Hematopoietic multipotent progenitor cell treated with erythropoietin and hydrocortisone succinate and interleukin-3 and kit ligand, for 8 days (in vitro differentiated cells): ENCODE measurements at regions not wholly inside any gene's neighbourhood (a gene's known extent, or its start where the extent isn't known, plus 50 kb on each side); places are given as distances from the start of the nearest gene placed in this dataset.
A peak's percentile ranks its signal among the peaks of the same experiment; 100 is the strongest.

Experiments
- DNase-seq: peaks from one replicate; pipeline ENCODE4 v3.0.0-alpha.2; 2015

DNA sequence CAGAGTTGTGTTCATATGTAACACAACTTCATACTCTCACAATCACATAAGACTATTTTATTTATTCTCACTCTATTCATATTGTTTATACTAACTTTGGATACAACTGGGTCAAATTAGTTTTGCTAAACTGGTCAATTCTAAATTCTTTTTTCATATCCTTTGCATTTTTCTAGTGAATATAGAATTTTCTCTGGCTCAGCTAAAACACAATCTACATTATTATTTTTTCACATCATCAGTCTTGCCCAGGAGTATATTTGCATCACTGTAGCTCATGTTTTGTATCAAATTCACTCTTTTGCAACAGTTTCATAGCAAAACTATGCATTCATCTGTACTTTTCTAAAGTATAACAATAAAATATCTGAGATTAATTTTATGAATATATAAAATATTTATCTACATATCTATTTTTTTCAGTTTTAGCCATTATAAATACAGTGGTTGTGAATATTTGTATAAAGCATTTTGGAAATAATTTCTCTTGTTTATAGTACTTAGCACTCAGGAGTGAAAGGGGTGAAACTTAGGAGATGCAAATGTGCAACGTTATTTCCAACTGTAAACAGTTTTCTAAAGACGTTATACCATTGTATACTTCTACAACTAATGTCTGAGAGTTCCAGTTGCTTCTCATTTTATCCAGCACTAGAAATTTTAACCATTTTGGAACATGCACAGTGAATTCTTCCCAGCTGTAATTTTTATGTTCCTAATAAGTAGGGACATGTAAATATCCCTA lies 854.6 kb downstream of the CBLN2 start:
- no peak for DNase-seq

DNA sequence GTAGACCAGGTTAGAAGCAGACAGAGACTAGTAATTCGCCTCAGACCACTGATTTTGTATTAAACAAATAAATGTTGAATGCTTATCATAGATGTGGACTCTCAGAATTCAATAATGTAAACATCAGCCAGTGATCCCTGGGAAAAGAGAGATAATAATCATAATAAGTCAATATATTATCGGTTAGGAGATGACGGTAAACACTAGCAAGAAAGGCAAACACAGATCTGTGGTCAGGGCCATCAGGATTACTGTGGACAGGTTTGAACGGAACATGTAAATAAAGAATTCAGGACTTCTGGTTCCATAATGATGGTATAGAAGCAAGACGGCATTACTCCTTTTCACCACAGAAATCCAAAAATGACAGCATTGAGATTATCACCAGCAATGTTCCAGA lies 861.6 kb downstream of the CBLN2 start:
- DNase-seq: no peak

DNA sequence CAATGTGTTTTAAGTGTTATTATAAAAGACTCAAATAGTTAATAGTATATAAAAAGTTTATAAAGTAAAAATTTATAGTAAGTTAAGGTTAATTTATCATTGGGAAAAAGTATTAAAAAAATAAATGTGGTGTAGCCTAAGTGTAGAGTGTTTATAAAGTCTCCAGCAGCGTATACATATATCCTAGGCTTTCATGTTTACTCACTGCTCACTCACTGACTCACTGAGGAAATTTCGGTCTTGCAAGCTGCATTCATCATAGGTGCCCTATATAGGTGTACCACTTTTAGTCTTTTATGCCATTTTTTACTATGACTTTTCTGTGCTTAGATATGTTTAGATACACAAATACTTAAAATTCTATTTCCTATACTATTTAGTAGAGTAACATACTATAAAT lies 866.0 kb downstream of the CBLN2 start:
- no peak for DNase-seq

DNA sequence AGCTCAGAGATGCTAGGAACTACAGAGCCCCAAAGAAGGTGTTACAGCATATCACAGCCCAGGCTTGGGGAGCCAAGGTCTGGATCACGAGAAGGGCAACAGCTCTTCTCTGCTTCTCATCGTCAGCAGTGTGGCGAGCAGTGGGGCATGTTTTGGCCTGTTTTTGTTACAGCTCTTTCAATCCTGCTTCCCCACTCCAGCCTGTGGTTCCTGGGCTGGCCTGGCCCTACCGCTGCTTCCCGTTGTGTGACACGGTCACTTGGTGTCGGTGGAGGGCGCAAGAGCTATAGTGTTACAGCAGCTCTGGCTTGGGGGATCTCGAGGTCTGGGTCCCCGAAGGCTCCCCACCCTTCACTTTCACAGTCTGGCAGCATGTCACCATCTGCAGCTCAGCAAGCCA lies 870.2 kb downstream of the CBLN2 start:
- DNase-seq: no peak

DNA sequence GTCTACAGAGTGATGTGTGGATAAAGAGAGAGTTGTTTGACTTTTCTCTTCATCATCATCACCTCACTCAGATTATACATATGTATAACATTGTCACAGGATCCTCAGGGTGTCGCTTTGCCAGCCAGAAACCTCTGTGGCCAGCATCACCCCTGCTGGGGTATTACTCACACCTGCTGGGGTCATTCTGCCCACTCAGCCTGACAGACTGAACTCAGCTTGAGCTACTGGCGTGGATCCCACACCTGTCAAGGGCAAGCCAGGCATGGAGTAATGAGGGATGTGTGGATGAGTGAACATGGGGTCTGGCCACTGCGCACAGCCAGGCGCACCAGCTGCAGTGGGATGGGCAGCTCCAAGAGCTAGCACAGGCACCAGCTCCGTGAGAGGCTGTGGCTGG lies 870.6 kb downstream of the CBLN2 start:
- no peak for DNase-seq

DNA sequence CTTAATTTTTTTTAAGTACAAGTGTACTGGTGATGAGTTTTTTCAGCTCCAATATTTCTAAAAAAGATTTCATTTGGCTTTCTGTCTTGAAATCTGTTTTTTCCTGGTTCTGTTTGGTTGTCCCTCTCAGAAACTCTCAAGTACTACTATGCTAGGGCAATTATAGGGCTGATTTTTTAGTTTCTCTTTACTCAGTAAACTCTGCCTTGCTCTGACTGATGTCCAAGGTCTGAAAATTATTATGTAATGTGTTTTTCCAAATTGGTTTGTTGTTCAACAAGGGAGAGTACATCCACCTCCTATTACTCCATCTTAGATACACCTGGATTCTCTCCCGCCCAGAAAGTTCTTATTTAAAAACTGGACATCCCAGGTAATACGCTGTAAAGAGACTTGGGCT lies 877.7 kb downstream of the CBLN2 start:
- DNase-seq: no peak

DNA sequence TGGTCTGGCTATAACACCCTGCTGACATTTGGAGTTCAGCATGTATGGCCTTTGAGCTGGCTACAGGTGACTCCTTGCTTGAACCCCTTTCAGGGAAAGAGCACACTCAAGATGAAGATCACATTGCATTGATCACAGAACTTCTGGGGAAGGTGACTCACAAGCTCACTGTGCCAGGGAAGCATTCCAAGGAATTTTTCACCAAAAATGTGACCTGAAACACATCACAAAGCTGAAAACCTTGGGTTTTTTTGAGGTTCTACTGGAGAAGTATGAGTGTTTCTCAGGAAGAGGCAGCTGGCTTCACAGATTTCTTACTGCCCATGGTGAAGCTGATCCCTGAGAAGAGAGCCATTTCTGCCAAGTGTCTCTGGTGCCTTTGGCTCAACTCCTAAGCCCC lies 879.0 kb downstream of the CBLN2 start:
- no peak for DNase-seq

DNA sequence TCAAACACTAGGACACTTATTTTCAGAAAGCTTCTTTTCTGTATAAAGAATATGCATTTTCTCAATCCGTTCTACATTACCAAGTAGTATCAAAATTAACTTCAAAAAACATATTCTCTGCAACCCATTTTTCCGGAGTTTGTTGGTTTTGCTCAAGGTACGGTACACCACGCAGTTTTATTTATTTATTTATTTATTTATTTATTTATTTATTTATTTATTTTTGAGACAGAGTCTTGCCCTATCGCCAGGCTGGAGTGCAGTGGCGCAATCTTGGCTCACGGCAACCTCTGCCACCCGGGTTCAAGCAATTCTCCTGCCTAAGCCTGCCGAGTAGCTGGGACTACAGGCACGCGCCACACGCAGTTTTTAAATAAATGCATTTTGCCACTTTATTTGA lies 900.3 kb downstream of the CBLN2 start:
- no peak for DNase-seq

DNA sequence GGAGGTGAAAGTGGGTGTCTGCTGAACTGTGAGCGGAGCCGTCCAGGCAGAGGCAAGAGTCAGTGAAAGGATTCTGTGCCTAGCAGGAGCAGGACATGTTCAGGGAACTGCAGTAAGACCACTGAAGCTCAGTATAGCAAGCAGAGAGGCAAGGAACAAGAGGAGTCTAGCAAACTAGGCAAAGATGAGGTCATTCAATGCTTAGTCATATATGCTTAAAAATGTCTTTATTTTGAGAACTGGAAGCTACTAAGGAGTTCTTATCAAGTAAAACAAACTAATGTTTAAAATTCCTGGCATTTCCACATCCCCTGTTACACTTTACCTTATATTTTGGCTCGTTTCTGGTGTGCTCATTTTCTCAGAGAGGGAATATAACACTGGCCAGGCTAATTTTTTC lies 913.4 kb downstream of the CBLN2 start:
- no peak for DNase-seq

DNA sequence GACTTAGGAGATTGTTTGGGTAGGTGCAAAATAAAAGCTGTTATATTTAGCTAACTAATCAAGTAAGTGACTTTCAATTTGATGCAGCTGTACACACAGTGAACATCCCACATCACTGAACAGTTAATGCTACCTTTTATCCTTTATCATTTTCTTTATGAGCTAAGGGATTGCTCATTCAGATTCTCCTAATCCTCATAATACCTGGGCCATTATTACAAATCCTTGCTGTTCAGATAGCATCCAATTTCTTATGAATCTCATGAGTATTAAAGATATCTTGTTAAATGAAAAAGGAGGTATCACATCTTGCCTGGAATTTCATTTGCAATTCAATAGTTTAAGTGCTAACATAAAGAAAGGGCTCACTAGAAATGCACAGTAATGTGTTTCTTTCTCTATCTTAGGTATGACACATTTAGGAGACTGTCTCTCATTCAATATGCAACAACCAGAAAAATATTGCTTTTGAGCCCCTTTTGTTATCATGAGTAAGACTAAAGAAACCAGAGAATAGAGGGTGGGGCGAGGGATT lies 918.5 kb downstream of the CBLN2 start:
- DNase-seq: no peak

DNA sequence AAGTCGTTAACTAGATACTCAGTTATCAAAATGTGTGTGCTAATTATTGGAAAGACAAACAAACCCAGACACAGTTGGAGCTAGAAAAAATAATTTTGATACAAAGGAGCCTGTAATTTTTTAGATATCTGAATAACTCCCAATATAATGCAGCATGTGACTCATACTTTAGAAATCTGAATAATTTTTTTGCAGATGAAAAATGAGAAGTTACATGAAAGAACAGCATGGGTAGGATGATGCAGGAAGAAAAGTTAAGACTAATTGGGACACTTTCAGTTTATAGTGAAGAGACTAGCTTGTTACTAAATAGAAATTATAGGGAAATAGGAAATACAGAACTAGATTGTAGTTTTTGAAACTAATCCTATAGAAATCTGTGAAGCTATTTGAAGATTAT lies 945.8 kb downstream of the CBLN2 start:
- DNase-seq: no peak

DNA sequence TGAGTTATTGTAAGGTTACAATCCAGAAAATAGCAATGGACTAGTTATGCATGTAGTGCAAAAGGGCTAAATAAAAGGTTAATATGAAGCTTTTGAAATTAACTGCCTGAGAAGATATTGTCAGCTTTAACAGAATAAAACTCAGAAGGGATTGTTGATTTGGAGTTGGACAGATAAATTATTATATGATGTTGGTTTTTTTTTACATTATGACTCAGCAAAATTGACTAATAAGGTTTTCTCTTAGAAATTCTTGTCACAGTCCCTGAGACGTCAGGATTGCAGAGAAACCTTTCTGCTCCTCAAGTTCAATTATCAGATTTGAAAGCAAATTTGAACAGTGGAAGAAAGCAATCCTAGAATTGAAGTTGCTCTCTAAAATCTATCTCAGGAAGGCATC lies 946.9 kb downstream of the CBLN2 start:
- no peak for DNase-seq

DNA sequence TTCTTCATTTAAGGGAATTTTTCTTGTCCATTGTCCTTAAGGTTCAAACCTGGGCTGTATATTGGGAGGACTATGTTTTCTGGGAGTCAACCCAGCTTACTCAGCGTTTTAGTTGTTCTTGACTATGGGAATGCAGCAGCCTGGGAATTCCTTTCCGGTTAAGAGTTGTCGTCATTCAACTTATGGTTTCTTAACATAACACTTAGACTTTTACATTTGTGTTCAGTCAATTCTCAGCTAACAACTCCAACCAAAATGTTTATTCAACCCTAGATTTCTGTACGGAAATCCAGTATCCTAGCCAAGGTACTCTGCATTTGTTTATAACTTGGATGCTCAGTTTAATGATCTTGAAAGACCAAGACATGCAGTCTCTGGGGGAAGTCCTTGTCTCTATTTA lies 960.9 kb downstream of the CBLN2 start:
- no peak for DNase-seq

DNA sequence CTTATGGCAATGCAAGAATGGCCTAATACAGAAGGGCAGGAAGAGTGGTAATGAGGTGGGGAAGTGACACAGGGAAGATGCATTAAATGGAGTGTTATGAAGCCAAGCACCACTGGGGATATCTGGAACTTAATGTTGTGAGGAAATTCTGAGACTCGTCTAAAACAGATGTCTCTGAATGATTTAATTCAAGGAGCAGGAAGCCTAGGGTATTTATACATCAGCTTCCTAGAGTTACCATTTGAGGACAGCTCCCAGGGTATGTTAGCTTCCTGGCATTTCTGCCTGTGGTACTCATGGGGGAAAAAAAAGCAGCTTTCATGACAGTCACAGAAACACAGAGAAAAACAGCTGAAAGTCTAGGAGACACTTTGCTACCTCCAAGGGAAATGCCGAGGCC lies 989.5 kb downstream of the CBLN2 start:
- no peak for DNase-seq

DNA sequence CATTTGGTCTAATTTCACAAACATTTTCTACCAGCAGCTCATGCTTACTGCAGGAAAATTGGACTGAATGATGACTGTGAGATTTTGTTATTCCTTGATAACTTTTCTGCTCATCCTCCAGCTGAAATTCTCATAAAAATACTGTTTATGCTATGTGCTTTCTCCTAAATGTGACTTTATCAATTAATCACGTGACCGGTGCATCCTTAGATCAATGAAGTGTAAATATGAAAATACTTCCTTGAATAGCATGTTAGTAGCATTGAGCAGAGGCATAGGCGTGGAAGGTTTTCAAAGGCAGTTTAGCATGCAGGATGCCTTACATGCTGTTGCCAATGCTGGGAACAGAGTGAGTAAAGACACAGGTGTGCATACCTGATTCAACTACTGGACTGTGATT lies 1002.5 kb downstream of the CBLN2 start:
- no peak for DNase-seq

DNA sequence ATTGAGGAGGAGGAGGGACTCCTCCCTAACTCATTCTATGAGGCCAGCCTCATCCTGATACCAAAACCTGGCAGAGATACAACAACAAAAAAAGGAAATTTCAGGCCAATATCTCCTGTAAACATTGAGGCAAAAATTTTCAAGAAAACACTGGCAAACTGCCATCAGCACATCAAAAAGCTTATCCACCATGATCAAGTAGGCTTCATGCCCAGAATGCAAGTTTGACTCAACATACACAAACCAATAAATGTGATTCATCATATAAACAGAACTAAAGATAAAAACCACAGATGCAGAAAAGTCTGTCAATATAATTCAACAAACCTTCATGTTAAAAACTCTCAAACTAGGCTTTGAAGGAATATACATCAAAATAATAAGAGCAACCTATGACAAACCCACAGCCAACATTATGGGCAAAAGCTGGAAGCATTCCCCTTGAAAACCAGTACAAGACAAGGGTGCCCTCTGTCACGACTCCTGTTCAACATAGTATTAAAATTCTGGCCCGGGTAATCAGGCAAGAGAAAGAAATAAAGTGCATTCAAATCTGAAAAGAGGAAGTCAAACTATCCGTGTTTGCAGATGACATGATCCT lies 1014.3 kb downstream of the CBLN2 start:
- DNase-seq: peak; percentile 1

DNA sequence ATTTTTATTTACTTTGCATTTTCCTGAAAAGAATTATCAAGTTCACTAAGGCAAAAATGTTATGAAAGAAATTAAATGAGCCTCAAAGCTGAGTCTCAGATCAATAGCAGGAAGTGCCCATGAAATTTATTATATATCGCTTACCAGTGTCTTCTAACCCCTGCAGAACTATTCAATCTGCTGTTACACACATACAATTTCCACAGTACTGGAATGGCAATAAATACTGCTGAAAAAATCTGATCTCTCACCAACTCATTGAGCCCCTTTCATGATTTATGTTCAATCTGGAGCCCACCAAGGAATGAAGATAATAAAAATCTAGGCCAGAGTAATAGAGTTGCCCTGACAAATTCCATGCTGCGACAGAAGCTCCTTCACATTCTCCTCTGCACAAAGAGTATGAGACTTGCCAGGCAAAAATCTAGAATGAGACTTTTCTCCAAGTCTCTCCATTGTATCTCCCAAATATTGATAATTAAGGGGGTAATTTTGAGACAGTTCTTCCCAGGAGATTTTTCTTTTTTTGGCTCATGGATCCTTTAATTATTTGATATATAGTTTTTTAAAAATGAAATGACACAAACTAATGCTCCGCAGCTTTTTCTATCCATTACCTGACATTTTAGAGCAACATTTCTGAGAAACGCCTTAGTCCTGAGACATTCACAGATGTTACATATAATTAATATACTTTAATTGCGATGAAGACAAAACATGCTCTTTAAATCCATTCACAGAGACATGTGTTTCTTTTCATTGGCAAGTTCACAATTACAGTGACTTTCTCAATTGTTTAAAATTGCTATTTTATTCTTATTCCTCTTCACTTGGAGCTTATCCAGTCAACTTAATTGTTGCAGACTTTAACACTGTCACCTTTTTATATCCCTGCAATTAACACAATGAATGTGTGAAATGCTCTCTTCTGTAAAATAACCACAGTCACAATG lies 1020.4 kb downstream of the CBLN2 start:
- no peak for DNase-seq

DNA sequence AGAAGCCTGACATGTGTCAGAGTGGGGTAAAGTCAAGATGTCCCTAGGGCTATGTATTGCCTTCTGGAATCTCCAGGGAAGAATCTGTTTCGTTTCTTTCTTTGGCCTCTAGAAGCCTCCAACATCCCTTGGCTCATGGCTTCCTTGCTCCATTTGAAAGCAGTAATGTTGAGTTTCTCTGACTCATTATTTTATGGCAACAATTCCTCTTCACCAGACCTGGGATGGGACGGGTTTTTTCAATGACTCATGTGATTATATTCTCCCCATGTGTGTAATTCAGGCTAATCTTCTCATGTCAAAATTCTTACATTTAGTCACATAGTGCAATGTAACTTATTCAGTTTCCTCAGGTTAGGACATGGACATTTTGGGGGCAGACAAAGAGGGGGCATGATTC lies 1038.6 kb downstream of the CBLN2 start:
- no peak for DNase-seq

DNA sequence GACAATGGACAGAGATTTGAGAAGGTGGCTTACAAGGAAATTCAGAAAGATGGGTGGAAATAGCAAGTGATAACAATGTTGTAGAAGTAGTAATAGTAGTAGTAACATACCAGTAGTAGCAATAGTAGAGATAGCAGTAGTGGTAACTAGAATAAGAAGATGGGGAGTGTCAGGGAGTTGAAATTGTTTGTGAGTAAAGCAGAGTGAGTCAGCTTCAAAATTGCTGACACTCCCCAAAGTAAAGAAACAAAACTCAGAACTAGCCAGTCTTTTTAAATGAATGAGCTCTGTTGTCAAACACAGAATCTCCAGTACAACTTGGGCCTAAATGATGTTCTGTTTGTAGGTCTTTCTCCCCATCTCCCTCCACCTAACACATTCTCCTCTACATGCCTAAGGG lies 1040.9 kb downstream of the CBLN2 start:
- DNase-seq: no peak

DNA sequence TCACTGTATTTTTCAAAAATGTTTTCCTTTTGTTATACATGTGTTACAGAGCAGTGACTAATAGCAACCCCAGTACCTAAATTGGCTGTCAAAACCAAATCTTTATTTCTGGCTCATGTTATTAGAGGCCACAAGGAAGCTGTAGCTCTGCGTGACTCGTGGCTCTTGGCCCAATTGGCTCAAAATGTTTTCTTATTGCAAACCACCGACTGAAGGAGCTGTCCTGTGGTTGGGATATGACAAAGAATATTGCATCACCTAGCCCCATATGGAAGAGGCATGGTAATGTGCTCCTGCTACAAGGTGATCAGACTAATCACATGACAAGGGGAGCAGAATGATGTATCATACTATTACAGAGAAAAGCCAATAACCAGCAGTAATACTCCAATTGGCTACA lies 1058.5 kb downstream of the CBLN2 start:
- no peak for DNase-seq

DNA sequence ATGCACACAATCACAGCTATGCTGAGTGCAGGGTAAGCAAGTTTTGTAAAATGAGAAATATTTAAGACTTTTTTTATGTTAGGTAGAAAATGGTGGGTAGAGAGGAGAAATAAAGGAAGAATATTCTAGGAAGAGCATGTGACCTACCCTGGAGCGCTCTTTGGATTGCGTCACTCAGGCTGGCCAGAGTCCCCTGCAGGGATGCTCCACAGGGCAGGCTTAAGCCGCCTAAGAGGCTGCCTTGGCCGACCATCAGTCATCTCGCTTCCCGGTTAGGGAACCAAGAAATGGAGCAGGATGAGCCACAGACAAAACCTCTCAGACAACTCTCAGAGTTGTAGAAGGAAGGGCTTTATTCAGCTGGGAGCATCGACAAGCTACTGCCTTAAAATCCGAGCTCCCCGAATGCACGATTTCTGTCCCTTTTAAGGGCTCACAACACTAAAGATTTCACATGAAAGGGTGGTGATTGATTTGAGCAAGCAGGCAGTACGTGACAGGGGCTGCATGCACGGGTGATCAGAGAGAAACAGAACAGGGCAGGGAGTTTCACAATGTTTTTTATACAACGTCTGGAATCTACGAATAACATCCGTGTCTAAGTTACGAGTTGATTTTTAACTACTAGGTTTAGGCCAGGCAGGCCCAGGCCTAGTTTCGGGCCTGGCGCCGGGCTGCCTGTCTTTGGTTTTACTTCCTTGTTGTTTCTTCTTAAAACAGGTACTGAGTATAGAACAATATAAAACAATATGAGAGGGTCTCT lies 1072.0 kb downstream of the CBLN2 start:
- no peak for DNase-seq

DNA sequence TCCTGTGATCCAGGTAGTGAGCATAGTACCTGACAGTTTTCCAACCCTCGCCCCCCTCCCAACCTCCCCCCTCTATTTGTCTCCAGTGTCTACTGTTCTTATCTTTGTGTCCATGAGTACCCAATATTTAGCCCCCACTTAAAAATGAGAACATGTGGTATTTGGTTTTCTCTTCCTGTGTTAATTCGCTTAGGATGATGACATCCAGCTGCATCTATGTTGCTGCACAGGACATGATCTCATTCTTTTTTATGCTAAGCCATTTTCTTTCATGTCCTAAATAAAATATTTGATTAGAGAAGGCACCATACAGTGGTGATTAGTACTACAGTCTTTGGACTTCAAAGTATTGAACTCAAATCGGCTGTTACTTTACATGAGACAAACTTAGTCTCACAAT lies 1087.9 kb downstream of the CBLN2 start:
- no peak for DNase-seq

DNA sequence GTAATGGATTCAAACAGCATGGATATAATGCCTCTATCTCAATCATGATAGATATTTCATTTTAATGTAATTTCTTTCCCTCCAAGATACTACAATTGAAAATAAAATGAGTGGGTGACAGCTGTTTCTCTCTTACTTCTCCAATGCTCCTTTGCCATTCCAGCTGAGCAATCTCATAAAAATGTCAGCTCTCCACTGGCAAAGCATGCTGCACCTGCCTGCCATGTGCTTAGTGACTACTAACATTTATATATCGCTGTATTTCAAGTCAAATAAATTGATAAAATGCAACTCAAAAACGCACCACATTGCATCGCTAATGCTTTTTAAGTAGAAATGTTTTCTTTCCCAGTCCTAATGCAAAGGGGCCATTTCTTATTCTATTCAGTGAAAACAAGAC lies 1093.9 kb downstream of the CBLN2 start:
- DNase-seq: no peak
